NCI-H774 (cell line): ENCODE measurements at regions not wholly inside any gene's neighbourhood (a gene's known extent, or its start where the extent isn't known, plus 50 kb on each side); places are given as distances from the start of the nearest gene placed in this dataset.
"Not testable (repeated sequence)": the region's sequence is repeated elsewhere in the genome, so short reads cannot be mapped to it uniquely, and the experiment has no call there.

Source experiments
- DNase-seq: peaks from one replicate; lab custom pipeline; 2025; lab: John Stamatoyannopoulos, UW

GRCh38 chr2:57434972-57435371 lies 611.6 kb upstream of the VRK2 start:
- no peak for DNase-seq

- no peak for DNase-seq
Measured at GRCh38 chr2:57437077-57437476, 609.5 kb upstream of the VRK2 start.

- DNase-seq, result no peak
Measured at GRCh38 chr2:57440437-57440836, 606.2 kb upstream of the VRK2 start.

GRCh38 chr2:57443086-57443485 lies 603.5 kb upstream of the VRK2 start:
- no peak for DNase-seq

- no peak for DNase-seq
Measured at GRCh38 chr2:57443973-57444521, 602.6 kb upstream of the VRK2 start.

GRCh38 chr2:57444752-57445430 lies 601.7 kb upstream of the VRK2 start:
- no peak for DNase-seq

GRCh38 chr2:57448816-57449215 lies 597.8 kb upstream of the VRK2 start:
- no peak for DNase-seq

GRCh38 chr2:57450170-57450569 lies 596.4 kb upstream of the VRK2 start:
- no peak for DNase-seq

GRCh38 chr2:57452634-57453033 lies 594.0 kb upstream of the VRK2 start:
- DNase-seq, result no peak

- no peak for DNase-seq
Measured at GRCh38 chr2:57453945-57454344, 592.7 kb upstream of the VRK2 start.

- no peak for DNase-seq
Measured at GRCh38 chr2:57460396-57461276, 586.0 kb upstream of the VRK2 start.

GRCh38 chr2:57461624-57462023 lies 585.0 kb upstream of the VRK2 start:
- no peak for DNase-seq

GRCh38 chr2:57465067-57465466 lies 581.5 kb upstream of the VRK2 start:
- no peak for DNase-seq

GRCh38 chr2:57465967-57466366 lies 580.6 kb upstream of the VRK2 start:
- DNase-seq, result no peak

- DNase-seq, result no peak
Measured at GRCh38 chr2:57475391-57475790, 571.2 kb upstream of the VRK2 start.

GRCh38 chr2:57479981-57480380 lies 566.6 kb upstream of the VRK2 start:
- no peak for DNase-seq

GRCh38 chr2:57488061-57488460 lies 558.5 kb upstream of the VRK2 start:
- no peak for DNase-seq

- DNase-seq, result no peak
Measured at GRCh38 chr2:57490741-57491140, 555.9 kb upstream of the VRK2 start.

GRCh38 chr2:57491213-57491612 lies 555.4 kb upstream of the VRK2 start:
- DNase-seq, result no peak

GRCh38 chr2:57493966-57494365 lies 552.6 kb upstream of the VRK2 start:
- DNase-seq, result not testable (repeated sequence)

- peak; percentile 38 for DNase-seq
Measured at GRCh38 chr2:57497489-57498096, 549.0 kb upstream of the VRK2 start.

GRCh38 chr2:57504787-57505186 lies 541.8 kb upstream of the VRK2 start:
- no peak for DNase-seq

- DNase-seq, result no peak
Measured at GRCh38 chr2:57509189-57509588, 537.4 kb upstream of the VRK2 start.
